ENCODE measurements at regions not wholly inside any gene's neighbourhood (a gene's known extent, or its start where the extent isn't known, plus 50 kb on each side); places are given as distances from the start of the nearest gene placed in this dataset.

DNA sequence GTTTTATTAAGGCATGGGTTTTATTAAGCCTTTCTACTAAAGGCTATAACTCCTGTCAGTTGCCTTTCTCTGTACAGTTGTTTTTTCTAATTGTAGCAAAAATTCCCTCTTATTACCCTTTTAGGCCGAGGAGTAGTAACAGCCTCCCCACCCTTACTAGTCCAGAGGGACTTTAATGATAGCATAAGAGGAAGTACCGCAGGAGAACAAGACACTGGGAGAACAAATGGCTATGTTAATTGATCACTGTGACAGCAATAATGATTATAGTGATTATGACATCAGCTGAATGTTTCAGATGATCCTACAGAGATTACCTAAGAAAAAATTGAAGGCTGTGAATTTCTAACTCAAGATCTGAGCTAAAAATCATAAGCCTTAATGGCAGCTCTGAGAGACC is 383.0 kb upstream of the PTBP2 start:
- DNase-seq (ENCODE audit: low read depth, low spot score) (no peak), FAIRE-seq (no peak)
- Histone ChIP-seq H3K27me3 (ENCODE audit: control insufficient read depth in 2 of 2, insufficient read depth in 2 of 2, low read length in 2 of 2) (no peaks in the 10 kb centered on the region), H2AFZ (ENCODE audit: low read depth, low read length) (no peak overlapping the region), H3K4me1 (ENCODE audit: control insufficient read depth, extremely low read depth, insufficient read depth, low read length) (peaks cover 3% of the 10 kb centered on the region), H3K9me1 (replicated peaks; ENCODE audit: control insufficient read depth, extremely low read depth, insufficient read depth, low read length) (no peaks in the 10 kb centered on the region), H3K36me3 (ENCODE audit: control insufficient read depth in 2 of 2, extremely low read depth in 1 of 2, insufficient read depth in 2 of 2, low read length in 2 of 2) (no peaks in the 10 kb centered on the region), H3K9me3 (replicated peaks; ENCODE audit: control insufficient read depth, insufficient read depth, low read length) (no peaks in the 10 kb centered on the region), H3K27ac (ENCODE audit: insufficient read depth, low read depth, low read length) (no peak overlapping the region), H3K4me3 (replicated peaks in 1 of 3; ENCODE audit: insufficient read depth in 1 of 3, low read depth in 1 of 3, low read length in 3 of 3) (no peak overlapping the region), H4K20me1 (replicated peaks; ENCODE audit: control insufficient read depth, extremely low read depth, insufficient read depth, low read length) (no peaks in the 10 kb centered on the region), H3K4me2 (ENCODE audit: insufficient read depth, low read length) (no peak overlapping the region), H3K9ac (replicated peaks; ENCODE audit: extremely low read depth, insufficient read depth, low read length) (no peak overlapping the region), H3K79me2 (ENCODE audit: control insufficient read depth, insufficient read depth, low read length) (no peaks in the 10 kb centered on the region)
- TF ChIP-seq GATA2 (IDR thresholded peaks at IDR 0.05; ENCODE audit: insufficient read depth, insufficient read length, low read depth, low read length) (no peak), MAX (IDR thresholded peaks at IDR 0.05; ENCODE audit: insufficient read depth, insufficient read length) (no peak), CTCF (IDR thresholded peaks at IDR 0.05; ENCODE audit: extremely low read depth in 1 of 2, insufficient read depth in 1 of 2, low read depth in 1 of 2, low read length in 2 of 2) (no peak), FOS (IDR thresholded peaks at IDR 0.05; ENCODE audit: borderline replicate concordance, insufficient read depth, low read length) (no peak), POLR2AphosphoS5 (IDR thresholded peaks at IDR 0.05; ENCODE audit: insufficient read depth, low read depth, low read length) (no peak), POLR2A (IDR thresholded peaks at IDR 0.05; ENCODE audit: low read depth, low read length) (no peak), JUN (IDR thresholded peaks at IDR 0.05; ENCODE audit: borderline replicate concordance, insufficient read depth, insufficient read length, low read depth) (no peak), EZH2 (IDR thresholded peaks at IDR 0.05; ENCODE audit: borderline replicate concordance, low read depth, low read length, severe bottlenecking) (no peak), MYC (IDR thresholded peaks at IDR 0.05; ENCODE audit: low read depth, low read length) (no peak)
- intact Hi-C loops (cut with micrococcal nuclease) (no loop called here), dilution Hi-C loops (cut with MboI; ENCODE audit: extremely low pct_ligation_motif_present, low sequenced_read_pairs) (no loop called here)
- POLR2A ChIA-PET = interaction anchor here (0.5 kb wide), 1 partner anchor 502 kb away, joined by 3 read pairs; no protein-coding TSS in a partner anchor
- no TSS peak for BruUV-seq (replicated peaks)
- CTCF ChIA-PET = no interaction called here

Data from endothelial cell of umbilical vein (primary cell).